ENCODE measurements at regions not wholly inside any gene's neighbourhood (a gene's known extent, or its start where the extent isn't known, plus 50 kb on each side); places are given as distances from the start of the nearest gene placed in this dataset.
"Not testable (repeated sequence)": the region's sequence is repeated elsewhere in the genome, so short reads cannot be mapped to it uniquely, and the experiment has no call there.

- no peak overlapping the region for H3K4me3 ChIP-seq (replicated peaks in 1 of 3; ENCODE audit: low read depth in 2 of 3, low read length in 3 of 3)
- H3K27ac ChIP-seq (ENCODE audit: low read depth in 1 of 2, low read length in 2 of 2), result no peak overlapping the region
- H3K4me2 ChIP-seq (replicated peaks; ENCODE audit: extremely low read depth, low read length, poor library complexity, severe bottlenecking), result no peak overlapping the region
- H3K27me3 ChIP-seq (ENCODE audit: control insufficient read depth in 2 of 2, insufficient read depth in 2 of 2, low read length in 2 of 2), result no peaks in the 10 kb centered on the region
- no peak overlapping the region for H3K27ac Mint-ChIP-seq
- no peak overlapping the region for H2AFZ ChIP-seq (ENCODE audit: insufficient read depth, low read depth, low read length, poor library complexity, severe bottlenecking)
- peaks cover 0 to 4% of the 10 kb centered on the region in 2 donors for H3K9me3 ChIP-seq (replicated peaks in 1 of 2; ENCODE audit: control insufficient read depth in 1 of 2, insufficient read depth in 1 of 2, low read length in 2 of 2)
- no peaks in the 10 kb centered on the region for H3K36me3 Mint-ChIP-seq
- no peak for TF ChIP-seq CTCF (IDR thresholded peaks at IDR 0.05)
- H3K36me3 ChIP-seq (replicated peaks in 1 of 2; ENCODE audit: control insufficient read depth in 1 of 2, insufficient read depth in 2 of 2, low read length in 2 of 2), result no peaks in the 10 kb centered on the region
- intact Hi-C loops (cut with micrococcal nuclease), result no loop called here
- H3K4me3 Mint-ChIP-seq, result no peak overlapping the region
- H4K20me1 ChIP-seq (ENCODE audit: insufficient read depth, low read length), result no peaks in the 10 kb centered on the region
- H3K27me3 Mint-ChIP-seq (ENCODE audit: low read depth in 3 of 3), result peaks cover 0 to 2% (median 0%) of the 10 kb centered on the region in 3 donors
- peaks cover 0 to 5% (median 0%) of the 10 kb centered on the region in 7 donors for H3K9me3 Mint-ChIP-seq
- H3K9ac ChIP-seq (ENCODE audit: insufficient read depth, low read length, poor library complexity, severe bottlenecking), result no peak overlapping the region
- no peak for DNase-seq
- H3K4me1 Mint-ChIP-seq, result no peaks in the 10 kb centered on the region
- H3K79me2 ChIP-seq (ENCODE audit: insufficient read depth, low read length), result no peaks in the 10 kb centered on the region
- WGBS (ENCODE audit: insufficient coverage), result 99% methylated on average over 9 of the region's 11 CpGs
- H3K4me1 ChIP-seq (ENCODE audit: control insufficient read depth in 1 of 2, insufficient read depth in 2 of 2, low read length in 2 of 2), result no peaks in the 10 kb centered on the region
Measured at GRCh38 chr2:192498747-192499146, 304.0 kb upstream of the TMEFF2 start.

- H4K20me1 ChIP-seq (ENCODE audit: insufficient read depth, low read length); H3K4me3 ChIP-seq (replicated peaks in 1 of 3; ENCODE audit: low read depth in 2 of 3, low read length in 3 of 3); H3K27me3 Mint-ChIP-seq (ENCODE audit: low read depth in 3 of 3); H3K9ac ChIP-seq (ENCODE audit: insufficient read depth, low read length, poor library complexity, severe bottlenecking); H3K4me1 ChIP-seq (ENCODE audit: control insufficient read depth in 1 of 2, insufficient read depth in 2 of 2, low read length in 2 of 2); H3K36me3 ChIP-seq (replicated peaks in 1 of 2; ENCODE audit: control insufficient read depth in 1 of 2, insufficient read depth in 2 of 2, low read length in 2 of 2); H3K27ac ChIP-seq (ENCODE audit: low read depth in 1 of 2, low read length in 2 of 2); H3K36me3 Mint-ChIP-seq; H3K4me3 Mint-ChIP-seq; H3K4me2 ChIP-seq (replicated peaks; ENCODE audit: extremely low read depth, low read length, poor library complexity, severe bottlenecking); H3K4me1 Mint-ChIP-seq; H3K27me3 ChIP-seq (ENCODE audit: control insufficient read depth in 2 of 2, insufficient read depth in 2 of 2, low read length in 2 of 2); DNase-seq; H3K27ac Mint-ChIP-seq; H2AFZ ChIP-seq (ENCODE audit: insufficient read depth, low read depth, low read length, poor library complexity, severe bottlenecking); H3K79me2 ChIP-seq (ENCODE audit: insufficient read depth, low read length); intact Hi-C loops (cut with micrococcal nuclease): not testable (repeated sequence)
- H3K9me3 ChIP-seq (replicated peaks in 1 of 2; ENCODE audit: control insufficient read depth in 1 of 2, insufficient read depth in 1 of 2, low read length in 2 of 2), result peaks cover 15 to 26% of the 10 kb centered on the region in 2 donors
- peaks cover 3 to 24% (median 12%) of the 10 kb centered on the region in 7 donors for H3K9me3 Mint-ChIP-seq
- no CpG with 5 or more reads among the region's 1 CpG for WGBS (ENCODE audit: insufficient coverage)
Measured at GRCh38 chr2:192488158-192488557, 293.4 kb upstream of the TMEFF2 start.

All from CD14-positive monocyte (primary cell).